Bronchial epithelial cell (primary cell): ENCODE measurements at regions not wholly inside any gene's neighbourhood (a gene's known extent, or its start where the extent isn't known, plus 50 kb on each side); places are given as distances from the start of the nearest gene placed in this dataset.
A peak's percentile ranks its signal among the peaks of the same experiment; 100 is the strongest.

Source experiments
- DNase-seq: peaks from one replicate; pipeline ENCODE4 v3.0.0-alpha.2; 2010; ENCODE audit warnings: low read depth
- FAIRE-seq: peaks from 2 replicates; lab custom pipeline; 2011; peaks lifted over from hg19 to GRCh38; lab: Jason Lieb, UNC
- H3K27me3 ChIP-seq: 2 replicates; pipeline ENCODE4 v1.5.1; 2011; ENCODE audit warnings: low read length; ENCODE audit not compliant: control insufficient read depth, insufficient read depth
- H3K36me3 ChIP-seq: 2 replicates; pipeline ENCODE4 v1.5.1; 2011; ENCODE audit warnings: low read length; ENCODE audit not compliant: control insufficient read depth, insufficient read depth
- H3K4me3 ChIP-seq: 2 replicates; pipeline ENCODE4 v1.5.1; 2011; ENCODE audit warnings: mild to moderate bottlenecking, low read depth, low read length, control low read depth
- CTCF ChIP-seq: IDR thresholded peaks from 2 replicates; pipeline ENCODE4 v1.5.1; 2011; ENCODE audit warnings: mild to moderate bottlenecking, moderate library complexity, low read length, control low read depth, inconsistent platforms; ENCODE audit not compliant: insufficient read depth, severe bottlenecking

- TF ChIP-seq CTCF: no peak
- H3K36me3 ChIP-seq: no peaks in the 10 kb centered on the region
- no peak overlapping the region for H3K4me3 ChIP-seq
- H3K27me3 ChIP-seq: no peaks in the 10 kb centered on the region
- FAIRE-seq (no peak), DNase-seq (no peak)
Observed at GRCh38 chr2:152942940-152943440, 224.6 kb downstream of the ARL6IP6 start.

GRCh38 chr2:152930501-152930900 lies 212.1 kb downstream of the ARL6IP6 start:
- TF ChIP-seq CTCF: no peak
- no peaks in the 10 kb centered on the region for H3K36me3 ChIP-seq
- DNase-seq (no peak), FAIRE-seq (no peak)
- no peak overlapping the region for H3K4me3 ChIP-seq
- H3K27me3 ChIP-seq: no peaks in the 10 kb centered on the region

GRCh38 chr2:152929628-152930027 lies 211.2 kb downstream of the ARL6IP6 start:
- FAIRE-seq (no peak), DNase-seq (no peak)
- no peak for TF ChIP-seq CTCF
- no peaks in the 10 kb centered on the region for H3K27me3 ChIP-seq
- no peak overlapping the region for H3K4me3 ChIP-seq
- no peaks in the 10 kb centered on the region for H3K36me3 ChIP-seq

GRCh38 chr2:152925547-152926448 lies 207.4 kb downstream of the ARL6IP6 start:
- Histone ChIP-seq H3K4me3 (no peak overlapping the region), H3K36me3 (no peaks in the 10 kb centered on the region), H3K27me3 (no peaks in the 10 kb centered on the region)
- FAIRE-seq (peak; percentile 81), DNase-seq (peak; percentile 70)
- TF ChIP-seq CTCF: peak; percentile 89

GRCh38 chr2:152924722-152925121 lies 206.3 kb downstream of the ARL6IP6 start:
- no peak for TF ChIP-seq CTCF
- FAIRE-seq (peak; percentile 99), DNase-seq (peak; percentile 95)
- Histone ChIP-seq H3K4me3 (no peak overlapping the region), H3K36me3 (no peaks in the 10 kb centered on the region), H3K27me3 (no peaks in the 10 kb centered on the region)

GRCh38 chr2:152924219-152924618 lies 205.8 kb downstream of the ARL6IP6 start:
- H3K36me3 ChIP-seq: no peaks in the 10 kb centered on the region
- FAIRE-seq (no peak), DNase-seq (no peak)
- no peak for TF ChIP-seq CTCF
- no peaks in the 10 kb centered on the region for H3K27me3 ChIP-seq
- no peak overlapping the region for H3K4me3 ChIP-seq
